ENCODE measurements at regions not wholly inside any gene's neighbourhood (a gene's known extent, or its start where the extent isn't known, plus 50 kb on each side); places are given as distances from the start of the nearest gene placed in this dataset.

- no peak for TF ChIP-seq ZNF274 (IDR thresholded peaks at IDR 0.05; ENCODE audit: low read depth, low read length)
- no peak for TF ChIP-seq YY1 (IDR thresholded peaks at IDR 0.05; ENCODE audit: insufficient read depth, insufficient read length)
These were observed 700.9 kb upstream of the ANKRD30A start for GRCh38 chr10:36424502-36424901.

Measured in NT2/D1 (cell line).